HG03039 (cell line): ENCODE measurements at regions not wholly inside any gene's neighbourhood (a gene's known extent, or its start where the extent isn't known, plus 50 kb on each side); places are given as distances from the start of the nearest gene placed in this dataset.
A peak's percentile ranks its signal among the peaks of the same experiment; 100 is the strongest.

Source experiments
- ATAC-seq: cut with Tn5 transposase; IDR thresholded peaks from one replicate; pipeline ENCODE4 v1.9.1; 2021; ENCODE audit warnings: mild to moderate bottlenecking, moderate library complexity; ENCODE audit not compliant: unreplicated experiment

GRCh38 chr3:72193771-72194430 lies 409.0 kb upstream of the PROK2 start:
- ATAC-seq, result no peak

GRCh38 chr3:72192572-72192971 lies 407.6 kb upstream of the PROK2 start:
- ATAC-seq, result no peak

GRCh38 chr3:72191209-72191960 lies 406.4 kb upstream of the PROK2 start:
- no peak for ATAC-seq

- no peak for ATAC-seq
Observed at GRCh38 chr3:72190050-72190449, 405.1 kb upstream of the PROK2 start.

GRCh38 chr3:72189339-72189738 lies 404.4 kb upstream of the PROK2 start:
- no peak for ATAC-seq

GRCh38 chr3:72188536-72188935 lies 403.6 kb upstream of the PROK2 start:
- no peak for ATAC-seq

- ATAC-seq, result no peak
Observed at GRCh38 chr3:72187131-72187530, 402.2 kb upstream of the PROK2 start.

GRCh38 chr3:72186400-72186855 lies 401.5 kb upstream of the PROK2 start:
- no peak for ATAC-seq

GRCh38 chr3:72185549-72186399 lies 400.8 kb upstream of the PROK2 start:
- ATAC-seq, result peak; percentile 47

- ATAC-seq, result no peak
Observed at GRCh38 chr3:72183489-72183888, 398.5 kb upstream of the PROK2 start.

GRCh38 chr3:72182206-72182605 lies 397.3 kb upstream of the PROK2 start:
- ATAC-seq, result no peak

- no peak for ATAC-seq
Observed at GRCh38 chr3:72181251-72181650, 396.3 kb upstream of the PROK2 start.

- ATAC-seq, result no peak
Observed at GRCh38 chr3:72180405-72180804, 395.5 kb upstream of the PROK2 start.

GRCh38 chr3:72179107-72179464 lies 394.1 kb upstream of the PROK2 start:
- ATAC-seq, result no peak

- no peak for ATAC-seq
Observed at GRCh38 chr3:72178463-72179106, 393.6 kb upstream of the PROK2 start.

- ATAC-seq, result peak; percentile 36
Observed at GRCh38 chr3:72177075-72178050, 392.4 kb upstream of the PROK2 start.

- ATAC-seq, result peak; percentile 87
Observed at GRCh38 chr3:72176537-72177041, 391.6 kb upstream of the PROK2 start.

GRCh38 chr3:72175296-72175858 lies 390.4 kb upstream of the PROK2 start:
- no peak for ATAC-seq

- no peak for ATAC-seq
Observed at GRCh38 chr3:72174890-72175289, 389.9 kb upstream of the PROK2 start.
